OCI-LY3 (cell line): ENCODE measurements at regions not wholly inside any gene's neighbourhood (a gene's known extent, or its start where the extent isn't known, plus 50 kb on each side); places are given as distances from the start of the nearest gene placed in this dataset.

ENCODE experiments used
- H2AFZ ChIP-seq: fragments of 200-600, 300-600 bp; shearing (Covaris generic); 2 replicates; pipeline ENCODE4 v1.6.0; 2014; ENCODE audit warnings: antibody characterized with exemption, low read depth, low read length
- H3K27ac ChIP-seq: fragments of 200-600, 300-600 bp; sonication (generic); 2 replicates; pipeline ENCODE4 v1.5.1; 2014; ENCODE audit warnings: mild to moderate bottlenecking, low read length, moderate library complexity, mixed read lengths
- H3K27me3 ChIP-seq: fragments of 200-600, 300-600 bp; sonication (generic); 2 replicates; pipeline ENCODE4 v1.6.1; 2014; ENCODE audit warnings: low read depth, low read length, mixed read lengths
- H3K36me3 ChIP-seq: fragments of 200-600, 300-600 bp; sonication (generic); replicated peaks from 2 replicates; pipeline ENCODE3; 2014; ENCODE audit warnings: low read depth, low read length, mixed read lengths
- H3K4me1 ChIP-seq: fragments of 300-600, 200-600 bp; sonication (generic); 2 replicates; pipeline ENCODE4 v1.6.1; 2014; ENCODE audit warnings: low read length, mixed read lengths
- H3K4me2 ChIP-seq: fragments of 200-600, 300-600 bp; sonication (generic); 2 replicates; pipeline ENCODE4 v1.6.1; 2014; ENCODE audit warnings: low read length, mixed read lengths
- H3K4me3 ChIP-seq: fragments of 300-600, 200-600 bp; sonication (generic); 2 replicates; pipeline ENCODE4 v1.5.1; 2014; ENCODE audit warnings: antibody characterized with exemption, mild to moderate bottlenecking, low read length, moderate library complexity
- H3K79me2 ChIP-seq: fragments of 300-600, 200-600 bp; shearing (Covaris generic); 2 replicates; pipeline ENCODE4 v1.6.1; 2014; ENCODE audit warnings: mild to moderate bottlenecking, low read length, mixed read lengths
- H3K9ac ChIP-seq: fragments of 300-600, 200-600 bp; shearing (Covaris generic); 2 replicates; pipeline ENCODE4 v1.6.0; 2014; ENCODE audit warnings: mild to moderate bottlenecking, low read length, moderate library complexity
- H3K9me3 ChIP-seq: fragments of 200-600, 300-600 bp; shearing (Covaris generic); 2 replicates; pipeline ENCODE4 v1.6.1; 2014; ENCODE audit warnings: low read length, mixed read lengths; ENCODE audit not compliant: insufficient read depth
- H4K20me1 ChIP-seq: fragments of 200-600, 300-600 bp; sonication (generic); 2 replicates; pipeline ENCODE4 v1.6.1; 2016; ENCODE audit warnings: low read length, mixed read lengths; ENCODE audit not compliant: insufficient read depth
- EZH2phosphoT487 ChIP-seq: fragments of 200-600 bp; shearing (Covaris generic); IDR thresholded peaks from 2 replicates; pipeline ENCODE4 v1.6.1; 2018; ENCODE audit warnings: antibody characterized with exemption, mixed run types, low read depth
- TF ChIP-seq, protein P1 (sequence below): fragments of 200-600, 300-600 bp; sonication (generic); IDR thresholded peaks from 2 replicates; pipeline ENCODE4 v1.5.1; 2014; ENCODE audit warnings: antibody characterized with exemption, low read length, low read depth

DNA sequence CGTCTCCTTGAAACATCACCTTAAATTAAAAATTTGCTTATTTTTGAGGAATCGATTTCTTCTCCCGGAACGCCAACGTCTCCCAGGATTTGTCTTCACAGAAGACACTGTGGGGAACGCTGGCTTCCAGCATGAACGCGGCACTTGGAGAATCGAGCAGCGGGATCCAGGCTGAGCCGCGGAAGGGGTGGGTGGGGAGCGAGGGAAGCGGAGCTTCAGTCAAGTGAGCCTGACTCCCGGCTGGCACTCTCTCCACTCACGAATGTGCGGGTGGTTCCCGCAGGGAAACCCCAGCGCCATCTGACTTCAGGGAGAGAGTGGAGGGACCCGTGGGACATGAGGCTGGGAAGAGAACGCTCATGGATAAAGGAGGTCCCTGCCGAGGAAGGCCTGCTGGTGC, 506.0 kb upstream of the TMEM132C start:
- Histone ChIP-seq H3K4me1 (no peaks in the 10 kb centered on the region), H3K79me2 (no peaks in the 10 kb centered on the region), H3K27me3 (no peaks in the 10 kb centered on the region), H3K36me3 (no peaks in the 10 kb centered on the region), H3K4me3 (no peak overlapping the region), H2AFZ (no peak overlapping the region), H3K4me2 (no peak overlapping the region), H3K27ac (no peak overlapping the region), H3K9ac (no peak overlapping the region), H3K9me3 (no peaks in the 10 kb centered on the region), H4K20me1 (no peaks in the 10 kb centered on the region)
- no peak for TF ChIP-seq EZH2phosphoT487
- TF ChIP-seq, protein P1, sequence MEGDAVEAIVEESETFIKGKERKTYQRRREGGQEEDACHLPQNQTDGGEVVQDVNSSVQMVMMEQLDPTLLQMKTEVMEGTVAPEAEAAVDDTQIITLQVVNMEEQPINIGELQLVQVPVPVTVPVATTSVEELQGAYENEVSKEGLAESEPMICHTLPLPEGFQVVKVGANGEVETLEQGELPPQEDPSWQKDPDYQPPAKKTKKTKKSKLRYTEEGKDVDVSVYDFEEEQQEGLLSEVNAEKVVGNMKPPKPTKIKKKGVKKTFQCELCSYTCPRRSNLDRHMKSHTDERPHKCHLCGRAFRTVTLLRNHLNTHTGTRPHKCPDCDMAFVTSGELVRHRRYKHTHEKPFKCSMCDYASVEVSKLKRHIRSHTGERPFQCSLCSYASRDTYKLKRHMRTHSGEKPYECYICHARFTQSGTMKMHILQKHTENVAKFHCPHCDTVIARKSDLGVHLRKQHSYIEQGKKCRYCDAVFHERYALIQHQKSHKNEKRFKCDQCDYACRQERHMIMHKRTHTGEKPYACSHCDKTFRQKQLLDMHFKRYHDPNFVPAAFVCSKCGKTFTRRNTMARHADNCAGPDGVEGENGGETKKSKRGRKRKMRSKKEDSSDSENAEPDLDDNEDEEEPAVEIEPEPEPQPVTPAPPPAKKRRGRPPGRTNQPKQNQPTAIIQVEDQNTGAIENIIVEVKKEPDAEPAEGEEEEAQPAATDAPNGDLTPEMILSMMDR, result no peak

DNA sequence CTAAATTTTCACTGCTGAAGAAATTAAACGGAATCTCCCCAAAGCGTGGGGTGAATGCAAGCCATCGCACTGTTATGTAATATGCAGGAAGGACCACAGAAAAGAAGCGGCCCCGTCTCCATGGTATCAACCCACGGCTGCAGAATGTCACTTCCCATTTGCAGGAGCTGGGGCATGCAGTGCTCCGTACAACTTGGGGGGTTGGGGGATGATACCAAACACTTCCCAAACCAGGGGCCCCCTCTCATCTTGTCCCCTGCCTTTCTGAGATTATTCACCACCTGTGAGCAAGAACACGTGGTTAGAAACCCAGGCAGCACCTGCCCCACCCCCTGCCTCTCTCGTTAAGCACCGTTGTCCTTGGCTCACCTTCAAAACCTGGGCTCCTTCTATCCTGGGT, 505.1 kb upstream of the TMEM132C start:
- Histone ChIP-seq H2AFZ (no peak overlapping the region), H3K79me2 (no peaks in the 10 kb centered on the region), H3K4me1 (no peaks in the 10 kb centered on the region), H3K36me3 (no peaks in the 10 kb centered on the region), H3K4me3 (no peak overlapping the region), H3K27ac (no peak overlapping the region), H3K27me3 (no peaks in the 10 kb centered on the region), H3K4me2 (no peak overlapping the region), H3K9ac (no peak overlapping the region), H3K9me3 (no peaks in the 10 kb centered on the region), H4K20me1 (no peaks in the 10 kb centered on the region)
- TF ChIP-seq EZH2phosphoT487, result no peak
- TF ChIP-seq, protein P1, result no peak

DNA sequence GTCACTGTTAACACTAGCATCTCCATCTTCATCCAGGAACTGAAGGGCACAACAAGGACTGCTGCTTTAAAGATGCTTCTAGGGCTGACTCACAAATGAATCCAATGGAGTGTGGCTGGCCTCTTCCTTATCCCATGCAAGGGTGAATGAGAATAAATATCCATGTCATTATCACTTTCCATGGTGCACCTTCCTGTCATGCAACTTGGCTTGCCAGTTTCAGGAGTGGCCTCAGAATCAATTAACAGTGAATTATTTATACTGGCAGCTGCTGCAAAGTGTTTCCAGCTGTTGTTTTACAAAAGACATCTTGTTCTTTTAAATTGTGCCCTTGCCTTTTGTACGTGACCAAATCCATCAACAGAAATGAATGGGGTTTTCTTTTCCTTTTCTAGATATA, 499.3 kb upstream of the TMEM132C start:
- Histone ChIP-seq H2AFZ (no peak overlapping the region), H3K27ac (no peak overlapping the region), H3K4me3 (no peak overlapping the region)

DNA sequence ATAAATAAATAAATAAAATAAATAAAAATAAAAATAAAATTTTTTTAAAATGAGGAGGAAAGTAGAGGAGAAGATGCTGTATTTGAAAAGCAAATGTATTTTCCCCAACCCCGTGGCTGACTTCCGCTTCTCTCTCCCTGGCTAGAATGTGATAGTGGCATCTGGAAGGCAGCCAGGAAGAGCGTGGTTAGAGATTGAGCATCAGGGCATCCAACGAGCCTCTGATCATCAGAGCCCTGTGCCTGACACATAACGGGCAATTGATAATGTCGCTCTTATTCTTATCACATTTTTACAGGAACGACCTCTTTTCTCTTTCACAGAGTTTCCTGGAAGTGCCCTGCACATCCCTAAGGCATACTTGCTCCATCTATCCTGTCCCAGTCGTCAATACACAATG, 496.9 kb upstream of the TMEM132C start:
- Histone ChIP-seq H2AFZ (no peak overlapping the region), H3K4me3 (no peak overlapping the region), H3K79me2 (no peaks in the 10 kb centered on the region), H3K9ac (no peak overlapping the region), H3K4me1 (no peaks in the 10 kb centered on the region), H3K27me3 (0 out of 2 replicates have a peak, but pooled peaks cover 5% of the 10 kb centered on the region), H3K36me3 (no peaks in the 10 kb centered on the region), H3K9me3 (no peaks in the 10 kb centered on the region), H4K20me1 (no peaks in the 10 kb centered on the region), H3K27ac (no peak overlapping the region), H3K4me2 (no peak overlapping the region)
- TF ChIP-seq, protein P1, result no peak
- TF ChIP-seq EZH2phosphoT487, result no peak

More for the DNA sequence above, 499.3 kb upstream of the TMEM132C start:
- H4K20me1 ChIP-seq, result no peaks in the 10 kb centered on the region
- H3K79me2 ChIP-seq, result no peaks in the 10 kb centered on the region
- TF ChIP-seq EZH2phosphoT487, result no peak
- TF ChIP-seq, protein P1, result no peak
- no peaks in the 10 kb centered on the region for H3K9me3 ChIP-seq
- H3K4me1 ChIP-seq, result no peaks in the 10 kb centered on the region
- H3K27me3 ChIP-seq, result 0 out of 2 replicates have a peak, but pooled peaks cover 5% of the 10 kb centered on the region
- H3K36me3 ChIP-seq, result no peaks in the 10 kb centered on the region
- H3K9ac ChIP-seq, result no peak overlapping the region
- no peak overlapping the region for H3K4me2 ChIP-seq
